ENCODE measurements at regions not wholly inside any gene's neighbourhood (a gene's known extent, or its start where the extent isn't known, plus 50 kb on each side); places are given as distances from the start of the nearest gene placed in this dataset.
"Not testable (repeated sequence)": the region's sequence is repeated elsewhere in the genome, so short reads cannot be mapped to it uniquely, and the experiment has no call there.

DNA sequence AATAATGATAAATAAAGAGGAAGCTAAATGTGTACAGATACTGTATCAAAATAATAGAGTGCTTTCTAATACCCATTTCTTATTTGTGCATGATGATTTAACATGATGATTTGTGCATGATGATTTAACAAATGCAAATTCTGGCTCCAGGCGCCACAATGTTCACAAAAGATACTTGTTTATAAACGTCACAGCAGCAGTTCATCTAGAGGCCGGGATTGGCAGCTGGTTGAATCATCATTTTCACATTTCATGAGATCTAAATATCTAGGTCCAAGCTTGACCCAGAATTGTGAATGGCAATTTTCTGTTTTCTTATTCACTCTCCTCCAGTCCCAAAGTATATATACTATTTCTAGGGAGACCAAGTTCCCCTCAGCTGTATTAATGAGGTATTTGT, 322.0 kb downstream of the SUCLG1 start:
- no peak for DNase-seq (ENCODE audit: low spot score)

DNA sequence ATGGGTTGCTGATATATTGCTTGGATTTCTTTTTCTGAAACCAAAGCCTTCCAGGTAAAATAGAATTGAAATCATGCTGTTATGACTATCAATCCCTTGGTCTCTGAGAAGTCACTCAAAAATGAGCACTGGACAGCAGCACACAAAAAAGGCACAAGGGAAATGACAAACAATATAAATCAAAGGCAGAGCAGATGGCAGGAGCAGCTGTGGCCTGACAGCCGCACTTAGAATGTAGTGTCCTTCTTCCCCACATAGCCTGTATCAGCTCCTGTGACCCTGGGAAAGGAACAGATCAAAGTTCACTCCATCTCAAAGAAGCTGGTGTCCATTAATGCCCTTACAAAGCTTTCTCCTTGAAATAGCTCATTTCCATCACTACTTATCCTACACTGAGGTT, 326.7 kb downstream of the SUCLG1 start:
- DNase-seq (ENCODE audit: low spot score): no peak

DNA sequence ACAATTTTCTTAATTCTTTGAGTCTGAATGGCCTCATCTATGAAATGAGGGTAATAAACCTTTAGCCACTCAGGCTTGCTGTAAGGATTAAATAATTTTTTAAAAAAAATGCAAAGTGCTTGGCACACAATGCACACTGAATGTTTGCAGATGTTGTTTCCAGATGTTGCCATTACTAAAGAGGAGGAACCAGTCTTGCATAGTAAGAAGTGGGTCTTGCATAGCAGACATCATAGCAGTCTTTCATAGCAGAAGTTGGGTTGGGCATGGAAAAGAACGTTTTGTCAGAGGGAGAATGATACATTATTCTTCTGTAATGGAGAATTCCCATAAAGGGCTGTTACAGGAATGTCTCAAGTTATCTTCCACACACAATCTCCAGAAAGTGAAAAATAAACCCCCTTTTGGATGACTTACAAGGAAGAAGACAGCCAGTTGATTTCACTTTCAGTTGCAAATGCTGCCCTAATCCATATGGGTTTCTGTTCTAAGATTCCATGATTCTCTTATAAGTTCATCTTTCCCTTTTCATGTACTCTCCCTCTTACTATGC, 327.7 kb downstream of the SUCLG1 start:
- no peak for DNase-seq (ENCODE audit: low spot score)

DNA sequence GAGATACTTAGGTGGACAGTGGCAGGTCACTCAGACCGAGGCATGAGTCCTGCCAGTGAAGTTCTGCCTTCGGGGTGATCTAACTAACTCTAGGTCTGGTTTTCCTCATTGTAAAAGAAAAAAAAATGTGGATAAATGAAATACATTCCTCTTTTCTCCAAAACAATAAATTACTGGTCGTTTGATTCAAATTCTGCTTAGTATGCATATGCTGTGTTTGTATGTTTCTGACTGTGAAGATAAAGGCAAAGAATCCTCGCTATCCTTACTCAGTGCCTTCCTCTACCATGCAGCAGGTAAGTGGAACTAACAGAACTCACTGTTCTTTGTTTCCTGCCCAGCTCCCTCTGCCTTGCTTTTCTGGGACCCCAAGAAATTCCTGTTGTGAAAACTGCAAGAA, 330.1 kb downstream of the SUCLG1 start:
- no peak for DNase-seq (ENCODE audit: low spot score)

DNA sequence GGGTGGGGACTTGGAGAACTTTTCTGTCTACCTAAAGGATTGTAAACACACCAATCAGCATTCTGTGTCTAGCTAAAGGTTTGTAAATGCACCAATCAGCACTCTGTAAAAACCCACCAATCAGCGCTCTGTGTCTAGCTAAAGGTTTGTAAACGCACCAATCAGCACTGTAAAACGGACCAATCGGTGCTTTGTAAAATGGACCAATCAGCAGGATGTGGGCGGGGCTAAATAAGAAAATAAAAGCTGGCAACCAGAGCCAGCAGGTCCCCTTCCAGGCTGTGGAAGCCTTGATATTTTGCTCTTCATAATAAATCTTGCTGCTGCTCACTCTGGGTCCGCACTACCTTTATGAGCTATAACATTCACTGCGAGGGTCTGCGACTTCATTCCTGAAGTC, 331.3 kb downstream of the SUCLG1 start:
- not testable (repeated sequence) for DNase-seq (ENCODE audit: low spot score)

DNA sequence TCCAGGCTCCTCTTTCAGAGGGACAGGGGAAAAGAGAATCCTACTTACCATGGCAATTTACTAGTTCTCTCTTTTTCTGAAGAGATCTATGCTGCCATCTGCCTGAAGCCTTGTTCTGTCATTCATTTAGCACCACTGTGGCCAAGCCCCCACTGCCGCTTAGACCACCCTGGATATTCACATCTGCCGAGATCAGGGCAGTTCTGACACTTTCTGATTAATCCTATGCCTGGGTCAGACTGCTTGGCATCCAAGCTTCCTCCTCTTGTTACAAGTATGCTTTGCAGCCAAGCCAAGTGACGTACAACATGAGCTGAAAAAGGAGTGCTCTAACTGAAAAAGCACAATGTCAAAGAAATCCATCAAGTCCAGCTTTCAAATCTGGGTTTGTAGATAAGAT, 332.6 kb downstream of the SUCLG1 start:
- no peak for DNase-seq (ENCODE audit: low spot score)

DNA sequence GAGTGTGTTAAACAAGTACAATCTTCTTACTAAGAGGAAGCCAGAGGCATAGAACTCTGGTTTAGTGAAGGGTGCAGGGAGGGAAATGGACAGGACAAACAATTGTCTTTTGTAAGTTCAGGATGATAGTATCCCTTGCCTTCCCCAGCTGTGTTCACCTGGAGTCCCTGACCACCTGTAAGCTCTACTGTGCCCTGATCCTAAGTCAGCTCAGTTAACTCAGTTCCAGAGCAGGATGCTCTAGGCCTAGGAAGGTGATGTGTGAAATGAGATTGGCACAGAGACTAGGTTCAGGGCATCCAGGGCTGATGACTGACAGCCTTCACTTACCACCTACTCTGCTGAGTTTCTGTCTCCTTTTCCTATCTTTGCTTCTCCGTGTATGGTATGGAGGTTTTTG, 333.0 kb downstream of the SUCLG1 start:
- DNase-seq (ENCODE audit: low spot score): no peak

DNA sequence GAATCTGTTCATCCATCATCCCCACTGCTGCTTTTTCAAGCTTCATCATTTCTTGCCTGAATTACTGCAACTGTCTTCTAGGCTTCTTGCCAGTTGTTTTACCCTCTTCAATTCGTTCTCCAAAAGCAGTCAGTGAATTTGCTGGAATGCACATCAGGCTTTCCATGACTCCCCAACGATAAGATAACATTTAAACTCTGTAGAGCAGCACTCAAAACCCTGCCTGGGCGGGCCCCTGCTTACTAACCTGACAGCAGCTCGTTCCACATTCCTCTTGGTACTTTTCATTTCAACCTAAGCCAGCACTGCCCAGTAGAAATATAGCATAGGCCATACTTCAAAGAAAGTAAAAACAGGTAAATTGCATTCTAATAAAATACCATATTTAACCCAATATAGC, 342.9 kb downstream of the SUCLG1 start:
- no peak for DNase-seq (ENCODE audit: low spot score)

DNA sequence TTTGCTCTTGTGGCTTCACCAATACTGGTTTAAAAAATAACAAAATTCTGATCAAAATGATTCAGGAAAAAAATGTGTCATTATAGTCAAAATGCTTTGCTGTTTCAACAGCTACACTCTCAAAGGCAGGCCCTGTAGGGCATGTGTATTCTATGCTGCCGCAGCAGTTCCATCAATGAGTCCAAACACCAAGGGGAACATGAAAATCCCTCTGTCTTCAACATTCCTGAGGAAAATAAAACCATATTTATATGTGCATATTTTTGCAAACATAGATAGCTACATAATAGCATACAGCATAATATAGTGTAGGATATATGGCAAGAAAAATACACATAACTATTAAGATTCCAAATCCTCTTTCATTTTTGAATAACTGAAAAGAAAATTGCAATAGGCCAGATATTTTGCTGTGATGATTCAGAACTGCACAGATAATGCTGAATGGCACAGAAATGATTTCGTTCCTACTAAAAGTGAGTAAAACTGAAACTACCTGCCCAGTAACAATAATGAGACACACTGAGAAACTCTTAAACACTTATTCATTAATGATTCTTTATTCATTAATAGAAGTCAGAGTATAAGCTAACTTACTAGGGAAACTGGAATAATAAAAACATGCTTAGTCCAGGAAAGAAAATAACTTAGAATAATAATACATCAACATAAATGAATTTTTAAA, 343.8 kb downstream of the SUCLG1 start:
- no peak for DNase-seq (ENCODE audit: low spot score)

DNA sequence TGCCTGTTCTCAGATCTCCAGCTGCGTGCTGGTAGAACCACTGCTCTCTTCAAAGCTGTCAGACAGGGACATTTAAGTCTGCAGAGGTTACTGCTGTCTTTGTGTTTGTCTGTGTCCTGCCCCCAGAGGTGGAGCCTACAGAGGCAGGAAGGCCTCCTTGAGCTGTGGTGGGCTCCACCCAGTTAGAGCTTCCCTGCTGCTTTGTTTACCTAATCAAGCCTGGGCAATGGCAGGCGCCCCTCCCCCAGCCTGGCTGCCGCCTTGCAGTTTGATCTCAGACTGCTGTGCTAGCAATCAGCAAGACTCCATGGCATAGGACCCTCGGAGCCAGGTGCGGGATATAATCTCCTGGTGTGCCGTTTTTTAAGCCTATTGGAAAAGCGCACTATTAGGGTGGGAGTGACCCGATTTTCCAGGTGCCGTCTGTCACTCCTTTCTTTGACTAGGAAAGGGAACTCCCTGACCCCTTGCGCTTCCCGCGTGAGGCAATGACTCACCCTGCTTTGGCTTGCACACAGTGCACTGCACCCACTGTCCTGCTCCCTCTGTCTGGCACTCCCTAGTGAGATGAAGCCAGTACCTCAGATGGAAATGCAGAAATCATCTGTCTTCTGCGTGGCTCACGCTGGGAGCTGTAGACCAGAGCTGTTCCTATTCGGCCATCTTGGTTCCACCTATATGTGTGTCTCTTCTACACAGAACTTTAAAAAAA, 355.1 kb downstream of the SUCLG1 start:
- DNase-seq (ENCODE audit: low spot score): not testable (repeated sequence)

DNA sequence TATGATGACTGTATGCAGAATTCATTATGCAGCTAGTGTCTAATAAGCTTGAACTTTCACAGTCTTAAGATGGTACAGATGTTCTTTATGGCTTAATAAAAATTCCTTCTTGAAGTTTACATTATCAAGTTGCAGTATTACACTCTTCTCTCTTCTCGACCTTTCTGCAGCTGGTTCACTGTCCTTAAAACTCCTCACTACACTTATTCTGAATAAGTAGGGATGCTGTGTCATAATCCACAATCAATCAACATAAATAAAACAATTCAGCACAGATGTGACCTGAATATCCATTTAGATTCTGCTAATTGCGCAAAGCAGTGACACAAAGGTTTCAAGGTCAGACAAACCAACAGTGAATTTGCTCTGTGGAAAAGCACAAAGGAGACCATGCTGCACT, 356.8 kb downstream of the SUCLG1 start:
- no peak for DNase-seq (ENCODE audit: low spot score)

DNA sequence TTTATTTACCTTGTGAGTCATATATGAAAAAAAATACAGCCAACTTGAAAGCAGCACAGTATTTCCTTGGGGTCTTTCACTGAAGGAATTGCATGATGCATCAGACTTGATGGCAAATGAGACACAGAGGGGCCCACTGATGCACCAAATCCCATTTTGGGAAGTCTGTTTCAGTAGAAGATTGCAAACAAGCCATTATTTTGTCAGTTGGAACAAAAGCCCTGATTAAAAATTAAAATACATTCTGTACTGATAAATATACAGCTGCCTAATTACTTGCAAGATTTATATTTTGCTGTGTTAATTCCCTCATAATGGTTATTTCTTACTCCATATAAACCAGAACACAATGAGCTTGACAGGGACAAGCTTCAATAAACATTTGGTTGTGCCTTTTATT, 370.4 kb downstream of the SUCLG1 start:
- no peak for DNase-seq (ENCODE audit: low spot score)

DNA sequence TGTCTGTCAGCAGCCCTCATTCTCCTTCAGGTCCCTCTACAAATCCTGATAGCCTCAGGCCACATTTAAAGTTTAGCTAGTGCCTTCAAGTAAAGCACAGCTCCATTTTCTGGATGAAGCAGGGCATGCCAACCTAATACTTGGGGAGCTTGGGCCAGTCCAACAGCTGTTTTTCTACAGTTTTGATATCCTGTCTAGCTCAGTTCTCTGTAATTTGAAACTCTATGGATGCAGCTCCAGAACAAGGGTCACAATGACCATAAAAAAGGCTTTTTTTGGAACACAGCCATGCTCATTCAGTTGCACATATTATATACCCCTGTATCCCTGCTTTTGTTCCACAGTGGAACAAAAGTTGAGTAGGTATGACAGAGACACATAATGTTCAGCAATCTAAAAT, 373.5 kb downstream of the SUCLG1 start:
- DNase-seq (ENCODE audit: low spot score): no peak

DNA sequence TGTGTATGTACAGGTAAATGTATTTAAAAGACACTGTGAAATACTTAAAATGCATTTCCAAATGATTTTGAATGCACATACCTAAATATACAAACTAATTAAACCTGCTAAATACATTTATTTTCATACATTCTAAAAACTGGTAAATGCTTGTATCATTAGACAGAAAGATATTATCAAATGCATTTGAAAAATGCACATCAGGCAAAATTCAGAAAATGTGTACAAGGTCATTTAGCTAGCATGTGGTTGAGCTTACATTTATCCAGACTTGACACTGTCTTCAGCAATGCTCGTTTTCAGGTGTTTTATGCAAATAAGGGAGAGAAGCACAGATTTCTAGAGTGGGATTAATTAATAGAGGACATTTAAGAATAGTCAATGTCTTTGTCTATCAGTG, 374.2 kb downstream of the SUCLG1 start:
- DNase-seq (ENCODE audit: low spot score): no peak

DNA sequence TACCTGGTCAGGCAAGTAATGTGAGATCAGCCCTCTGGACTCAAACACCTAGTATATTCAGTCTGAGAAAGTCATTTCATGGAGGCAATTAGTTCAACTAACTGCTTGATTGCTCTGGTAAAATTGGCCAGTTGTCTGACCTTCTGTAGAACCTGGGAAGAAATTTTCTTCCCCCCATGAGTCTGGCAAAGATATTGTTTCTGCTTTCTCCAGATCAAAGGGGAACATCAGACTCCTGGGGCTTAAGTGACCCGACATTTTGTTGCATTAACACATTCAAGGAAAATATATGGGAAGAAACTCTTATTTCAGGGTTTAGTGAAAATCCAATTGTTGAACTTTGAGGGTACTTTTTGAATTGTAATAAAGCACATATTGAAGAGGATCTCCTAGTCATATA, 375.1 kb downstream of the SUCLG1 start:
- DNase-seq (ENCODE audit: low spot score): no peak

DNA sequence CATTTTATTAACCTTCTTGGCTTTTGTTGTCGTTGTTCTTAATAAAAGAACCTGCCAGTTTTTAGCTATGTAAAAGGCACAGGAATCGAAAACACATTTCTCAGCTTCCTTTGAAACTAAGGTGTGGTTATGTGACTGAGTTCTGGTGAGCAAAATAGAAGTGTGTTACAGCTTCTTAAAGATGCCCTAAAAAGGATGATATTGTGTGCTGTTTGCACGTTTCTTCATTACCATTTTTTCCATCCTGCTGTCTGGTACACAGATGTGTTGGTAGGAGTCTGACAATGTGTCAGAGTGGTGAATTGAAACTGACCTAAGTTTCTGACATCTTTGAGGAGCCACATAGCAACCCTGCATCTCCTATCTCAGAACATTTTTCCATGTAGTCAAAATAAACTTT, 380.6 kb downstream of the SUCLG1 start:
- no peak for DNase-seq (ENCODE audit: low spot score)

DNA sequence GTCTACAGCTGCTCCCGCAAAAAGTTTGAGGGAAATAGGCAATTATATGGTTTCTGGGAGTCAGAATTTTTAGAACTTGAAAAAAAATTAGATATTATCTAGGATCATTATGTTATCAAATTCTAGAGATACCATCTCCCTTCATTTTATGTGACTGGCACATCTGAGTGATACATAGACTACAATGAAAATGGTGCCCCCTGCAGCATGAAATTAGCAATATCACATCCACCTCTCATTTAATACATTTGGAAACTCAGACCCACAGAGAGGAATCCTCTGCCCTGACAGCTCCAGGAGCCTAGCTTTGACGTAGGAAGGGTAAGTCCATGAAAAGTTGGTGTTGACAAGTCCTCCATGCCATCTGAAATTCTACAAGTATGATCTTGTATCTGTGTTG, 381.6 kb downstream of the SUCLG1 start:
- DNase-seq (ENCODE audit: low spot score): peak; percentile 13

DNA sequence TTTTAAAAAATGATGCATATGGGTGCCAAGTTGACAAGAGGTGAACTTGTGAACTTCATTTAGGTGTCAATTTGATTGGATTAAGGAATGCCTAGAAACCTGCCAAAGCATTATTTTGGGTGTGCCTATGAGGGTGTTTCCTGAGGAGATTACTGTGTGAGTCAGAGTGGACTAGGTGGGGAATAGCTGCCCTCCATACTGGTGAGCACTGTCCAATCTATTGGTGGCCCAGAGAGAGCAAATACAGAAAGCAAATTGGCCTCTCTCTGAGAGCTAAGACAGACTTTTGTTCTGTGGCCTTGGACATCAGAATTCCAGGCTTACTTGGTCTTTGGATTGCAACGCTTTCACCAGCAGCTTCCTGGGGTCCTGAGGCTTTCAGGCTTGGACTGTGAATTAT, 388.0 kb downstream of the SUCLG1 start:
- DNase-seq (ENCODE audit: low spot score): no peak

DNA sequence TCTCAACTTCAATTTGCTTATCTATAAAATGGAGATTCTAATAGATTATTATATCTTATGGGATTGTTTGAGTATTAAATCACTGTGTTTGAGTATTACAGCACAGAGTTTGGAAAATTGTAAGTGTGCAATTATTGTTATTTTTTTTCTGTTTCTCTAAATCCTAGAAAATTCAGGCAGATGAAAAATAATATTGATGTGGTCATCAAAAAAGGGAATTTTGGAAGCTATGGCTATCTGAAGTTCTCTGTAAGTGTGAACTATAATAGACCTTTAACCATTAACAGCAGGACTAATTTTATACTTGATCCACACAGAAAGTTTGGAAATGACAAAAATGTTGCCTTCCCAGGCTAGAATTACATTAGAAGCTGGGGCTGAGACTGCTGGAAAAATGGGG, 393.2 kb downstream of the SUCLG1 start:
- no peak for DNase-seq (ENCODE audit: low spot score)

DNA sequence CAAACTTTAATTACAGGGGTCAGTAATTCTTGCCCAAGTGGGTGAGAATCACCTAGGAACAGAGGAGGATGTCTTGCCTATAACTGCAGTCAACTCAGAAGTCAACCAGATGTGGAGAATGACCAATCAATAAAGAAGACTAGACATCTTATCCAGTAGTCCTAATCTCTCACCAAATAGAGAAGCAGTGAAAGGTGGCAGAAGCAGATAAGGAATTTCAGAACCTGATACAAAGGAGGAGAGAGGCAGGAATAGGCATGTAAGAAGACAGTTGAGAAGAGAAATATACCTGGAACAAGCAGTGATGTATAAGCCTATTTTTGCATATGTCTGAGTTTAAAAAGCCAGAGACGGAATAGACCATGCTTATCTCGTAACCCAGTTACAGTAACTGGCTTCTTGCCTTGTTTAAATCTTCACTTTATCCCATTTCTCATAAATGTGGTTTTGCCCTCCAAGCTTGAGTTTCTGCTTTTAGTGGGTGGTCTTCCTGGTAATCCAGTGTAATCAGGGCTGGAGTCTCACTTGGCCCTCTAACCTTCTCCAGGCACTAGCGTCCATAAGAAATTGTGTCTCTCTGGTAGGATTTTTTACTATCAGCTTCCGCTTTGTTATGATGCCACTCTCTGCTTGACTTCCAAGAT, 401.0 kb downstream of the SUCLG1 start:
- no peak for DNase-seq (ENCODE audit: low spot score)

DNA sequence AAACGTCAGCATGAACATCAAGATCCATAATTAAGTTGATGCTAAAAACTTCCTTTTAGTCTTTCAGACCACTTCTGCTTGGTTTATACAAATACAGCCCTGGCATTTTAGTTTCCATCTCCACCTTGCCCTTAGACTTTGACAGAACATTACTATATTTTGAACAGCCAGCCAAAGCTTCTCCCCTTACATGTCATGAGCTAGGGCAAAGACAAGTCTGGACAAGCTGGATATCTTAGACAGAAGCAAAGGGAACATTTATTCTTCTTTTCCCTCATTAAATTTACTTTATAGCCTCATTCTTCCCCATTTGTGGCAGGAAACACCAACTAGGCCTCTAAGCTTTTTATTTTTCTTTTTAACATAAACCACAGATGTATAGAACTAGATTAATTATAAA, 403.3 kb downstream of the SUCLG1 start:
- DNase-seq (ENCODE audit: low spot score): no peak

DNA sequence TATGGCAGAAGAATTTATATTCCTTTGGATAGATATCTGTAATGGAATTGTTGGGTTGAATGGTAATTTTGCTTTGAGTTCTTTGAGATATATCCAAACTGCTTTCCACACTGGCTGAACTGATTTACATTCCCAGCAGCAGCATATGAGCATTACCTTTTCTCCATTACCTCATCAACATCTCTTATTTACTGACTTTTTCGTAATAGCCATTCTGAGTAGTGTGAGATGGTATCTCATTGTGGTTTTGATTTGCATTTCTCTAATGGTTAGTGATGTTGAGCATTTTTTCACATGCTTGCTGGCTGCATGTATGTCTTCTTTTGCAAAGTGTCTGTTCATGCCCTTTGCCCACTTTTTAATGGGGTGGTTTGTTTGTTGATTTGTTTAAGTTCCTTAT, 404.5 kb downstream of the SUCLG1 start:
- not testable (repeated sequence) for DNase-seq (ENCODE audit: low spot score)

DNA sequence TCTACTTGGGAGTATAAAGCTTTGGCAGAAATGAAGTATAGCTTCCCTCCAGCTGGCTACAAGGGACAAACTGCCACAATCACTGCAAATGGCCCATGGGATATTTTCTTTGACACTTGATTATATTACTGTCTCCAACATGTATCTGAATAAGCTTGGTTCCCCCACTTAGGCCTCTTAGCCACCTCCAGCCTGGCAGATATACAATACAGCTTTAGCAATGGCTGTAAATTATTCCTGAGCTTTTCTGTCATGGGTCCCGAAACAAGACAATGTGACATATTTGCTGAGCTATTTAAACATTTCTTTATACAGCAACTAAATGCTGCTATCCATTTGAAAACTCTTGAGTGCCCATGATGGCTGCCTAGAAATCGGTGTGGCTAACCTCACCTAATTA, 406.2 kb downstream of the SUCLG1 start:
- no peak for DNase-seq (ENCODE audit: low spot score)

Data from kidney capillary endothelial cell (primary cell).